ENCODE measurements at regions not wholly inside any gene's neighbourhood (a gene's known extent, or its start where the extent isn't known, plus 50 kb on each side); places are given as distances from the start of the nearest gene placed in this dataset.

- DNase-seq (no peak), ATAC-seq (peak in 1 of 2 donors; percentile 29)
- intact Hi-C loops (cut with DNase I) = loop anchor here (2.0 to 5.0 kb wide), 3 partner anchors 130 to 368 kb away; no protein-coding TSS in a partner anchor
These were observed 173.2 kb upstream of the PRICKLE2 start for GRCh38 chr3:64398476-64398875.

GRCh38 chr3:64398006-64398405 is 172.7 kb upstream of the PRICKLE2 start:
- DNase-seq (no peak), ATAC-seq (no peak)
- intact Hi-C loops (cut with DNase I) = loop anchor here (2.0 to 5.0 kb wide), 3 partner anchors 129 to 367 kb away; no protein-coding TSS in a partner anchor

GRCh38 chr3:64397573-64397972 is 172.3 kb upstream of the PRICKLE2 start:
- ATAC-seq = no peak
- intact Hi-C loops (cut with DNase I) = loop anchor here in 1 of 2 donors (5.0 kb wide), 1 partner anchor 365 kb away; no protein-coding TSS in a partner anchor

GRCh38 chr3:64395490-64395889 is 170.2 kb upstream of the PRICKLE2 start:
- ATAC-seq (no peak), DNase-seq (no peak)
- intact Hi-C loops (cut with DNase I) = loop anchor here in 1 of 2 donors (5.0 kb wide), 1 partner anchor 363 kb away; no protein-coding TSS in a partner anchor

More at GRCh38 chr3:64397573-64397972, 172.3 kb upstream of the PRICKLE2 start:
- DNase-seq = no peak

GRCh38 chr3:64393193-64393592 is 167.9 kb upstream of the PRICKLE2 start:
- intact Hi-C loops (cut with DNase I) = no loop called here

GRCh38 chr3:64392001-64392400 is 166.7 kb upstream of the PRICKLE2 start:
- peak in 1 of 2 donors; percentile 45 for ATAC-seq
- intact Hi-C loops (cut with DNase I) = no loop called here
- no peak for DNase-seq

More at GRCh38 chr3:64393193-64393592, 167.9 kb upstream of the PRICKLE2 start:
- no peak for DNase-seq
- ATAC-seq = no peak

- no peak for DNase-seq
- intact Hi-C loops (cut with DNase I) = no loop called here
- ATAC-seq = no peak
These were observed 165.6 kb upstream of the PRICKLE2 start for GRCh38 chr3:64390893-64391292.

- intact Hi-C loops (cut with DNase I) = no loop called here
These were observed 163.6 kb upstream of the PRICKLE2 start for GRCh38 chr3:64388886-64389285.

GRCh38 chr3:64387688-64388087 is 162.4 kb upstream of the PRICKLE2 start:
- no peak for ATAC-seq
- intact Hi-C loops (cut with DNase I) = no loop called here
- no peak for DNase-seq

More at GRCh38 chr3:64388886-64389285, 163.6 kb upstream of the PRICKLE2 start:
- ATAC-seq (no peak), DNase-seq (no peak)

- no peak for DNase-seq
- intact Hi-C loops (cut with DNase I) = no loop called here
- no peak for ATAC-seq
These were observed 160.0 kb upstream of the PRICKLE2 start for GRCh38 chr3:64385277-64385676.

- DNase-seq (no peak), ATAC-seq (peak in 1 of 2 donors; percentile 37)
- intact Hi-C loops (cut with DNase I) = no loop called here
These were observed 159.3 kb upstream of the PRICKLE2 start for GRCh38 chr3:64384561-64384960.

GRCh38 chr3:64382153-64382552 is 156.9 kb upstream of the PRICKLE2 start:
- intact Hi-C loops (cut with DNase I) = no loop called here
- DNase-seq = no peak
- no peak for ATAC-seq

GRCh38 chr3:64381367-64381766 is 156.1 kb upstream of the PRICKLE2 start:
- intact Hi-C loops (cut with DNase I) = no loop called here
- no peak for ATAC-seq
- DNase-seq = no peak

- DNase-seq (no peak), ATAC-seq (no peak)
- intact Hi-C loops (cut with DNase I) = no loop called here
These were observed 155.3 kb upstream of the PRICKLE2 start for GRCh38 chr3:64380546-64380945.

- no peak for DNase-seq
- intact Hi-C loops (cut with DNase I) = no loop called here
- ATAC-seq = no peak
These were observed 154.0 kb upstream of the PRICKLE2 start for GRCh38 chr3:64379221-64379620.

GRCh38 chr3:64377942-64378341 is 152.7 kb upstream of the PRICKLE2 start:
- DNase-seq = no peak
- intact Hi-C loops (cut with DNase I) = no loop called here
- no peak for ATAC-seq

- intact Hi-C loops (cut with DNase I) = no loop called here
These were observed 150.5 kb upstream of the PRICKLE2 start for GRCh38 chr3:64375737-64376136.

GRCh38 chr3:64369390-64369789 is 144.1 kb upstream of the PRICKLE2 start:
- intact Hi-C loops (cut with DNase I) = no loop called here
- no peak for DNase-seq
- ATAC-seq = no peak

More at GRCh38 chr3:64375737-64376136, 150.5 kb upstream of the PRICKLE2 start:
- no peak for DNase-seq
- no peak for ATAC-seq

GRCh38 chr3:64368257-64369020 is 143.2 kb upstream of the PRICKLE2 start:
- no peak for DNase-seq
- intact Hi-C loops (cut with DNase I) = no loop called here
- no peak for ATAC-seq

GRCh38 chr3:64365877-64366276 is 140.6 kb upstream of the PRICKLE2 start:
- intact Hi-C loops (cut with DNase I) = no loop called here
- ATAC-seq (no peak), DNase-seq (no peak)

GRCh38 chr3:64363842-64364241 is 138.6 kb upstream of the PRICKLE2 start:
- DNase-seq = no peak
- intact Hi-C loops (cut with DNase I) = no loop called here
- no peak for ATAC-seq

Measured in left cardiac atrium (tissue), 4 donors.